PFSK-1 (cell line): ENCODE measurements at regions not wholly inside any gene's neighbourhood (a gene's known extent, or its start where the extent isn't known, plus 50 kb on each side); places are given as distances from the start of the nearest gene placed in this dataset.

Experiments
- POLR2AphosphoS5 ChIP-seq: IDR thresholded peaks from 2 replicates; pipeline ENCODE4 v1.6.1; 2012; ENCODE audit warnings: low read depth, mild to moderate bottlenecking, control low read depth, low read length, moderate library complexity
- TAF1 ChIP-seq: IDR thresholded peaks from 2 replicates; pipeline ENCODE4 v1.6.1; 2012; ENCODE audit warnings: low read length, control low read depth, borderline replicate concordance; ENCODE audit not compliant: insufficient read depth
- TF ChIP-seq, protein P1 (sequence below), 2 experiments: IDR thresholded peaks; 2 replicates each; pipeline versions ENCODE4 v1.6.1 to v1.8.0; 2011 to 2012; ENCODE audit warnings: low read depth in 2 of 2, low read length in 2 of 2, control low read depth in 1 of 2, inconsistent platforms in 1 of 2, mild to moderate bottlenecking in 1 of 2, moderate library complexity in 1 of 2; ENCODE audit not compliant: insufficient read depth in 1 of 2

DNA sequence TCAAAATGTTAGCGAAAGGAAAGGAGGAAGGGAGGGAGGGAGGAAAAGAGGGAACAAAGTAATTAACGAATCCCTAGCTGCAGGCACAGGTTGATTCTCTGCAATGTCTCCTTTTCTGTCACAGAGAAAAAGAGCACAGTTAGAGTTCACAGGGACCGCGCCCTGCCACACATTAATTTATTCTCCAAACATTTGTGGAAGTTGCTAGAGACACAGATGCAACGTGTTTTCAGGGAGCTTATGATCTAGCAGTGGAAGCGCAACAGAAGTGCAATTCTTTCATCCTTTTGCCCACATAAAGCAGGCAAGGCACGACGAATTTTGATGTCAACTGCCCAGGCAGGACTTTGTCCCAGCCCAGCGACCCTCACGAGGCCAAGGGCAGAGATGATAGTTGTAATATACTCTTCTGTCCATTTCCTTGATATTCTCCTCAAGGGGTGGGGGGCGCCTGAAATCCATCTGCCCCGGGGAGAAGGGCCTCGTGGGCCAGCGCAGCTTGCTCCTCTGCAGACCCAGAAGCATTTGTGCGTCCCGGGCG is 101.7 kb upstream of the ZNF438 start:
- TF ChIP-seq POLR2AphosphoS5 (no peak), TAF1 (no peak)
- TF ChIP-seq, protein P1, sequence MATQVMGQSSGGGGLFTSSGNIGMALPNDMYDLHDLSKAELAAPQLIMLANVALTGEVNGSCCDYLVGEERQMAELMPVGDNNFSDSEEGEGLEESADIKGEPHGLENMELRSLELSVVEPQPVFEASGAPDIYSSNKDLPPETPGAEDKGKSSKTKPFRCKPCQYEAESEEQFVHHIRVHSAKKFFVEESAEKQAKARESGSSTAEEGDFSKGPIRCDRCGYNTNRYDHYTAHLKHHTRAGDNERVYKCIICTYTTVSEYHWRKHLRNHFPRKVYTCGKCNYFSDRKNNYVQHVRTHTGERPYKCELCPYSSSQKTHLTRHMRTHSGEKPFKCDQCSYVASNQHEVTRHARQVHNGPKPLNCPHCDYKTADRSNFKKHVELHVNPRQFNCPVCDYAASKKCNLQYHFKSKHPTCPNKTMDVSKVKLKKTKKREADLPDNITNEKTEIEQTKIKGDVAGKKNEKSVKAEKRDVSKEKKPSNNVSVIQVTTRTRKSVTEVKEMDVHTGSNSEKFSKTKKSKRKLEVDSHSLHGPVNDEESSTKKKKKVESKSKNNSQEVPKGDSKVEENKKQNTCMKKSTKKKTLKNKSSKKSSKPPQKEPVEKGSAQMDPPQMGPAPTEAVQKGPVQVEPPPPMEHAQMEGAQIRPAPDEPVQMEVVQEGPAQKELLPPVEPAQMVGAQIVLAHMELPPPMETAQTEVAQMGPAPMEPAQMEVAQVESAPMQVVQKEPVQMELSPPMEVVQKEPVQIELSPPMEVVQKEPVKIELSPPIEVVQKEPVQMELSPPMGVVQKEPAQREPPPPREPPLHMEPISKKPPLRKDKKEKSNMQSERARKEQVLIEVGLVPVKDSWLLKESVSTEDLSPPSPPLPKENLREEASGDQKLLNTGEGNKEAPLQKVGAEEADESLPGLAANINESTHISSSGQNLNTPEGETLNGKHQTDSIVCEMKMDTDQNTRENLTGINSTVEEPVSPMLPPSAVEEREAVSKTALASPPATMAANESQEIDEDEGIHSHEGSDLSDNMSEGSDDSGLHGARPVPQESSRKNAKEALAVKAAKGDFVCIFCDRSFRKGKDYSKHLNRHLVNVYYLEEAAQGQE (IDR thresholded peaks at IDR 0.05; ENCODE audit: insufficient read depth in 1 of 2, low read depth in 2 of 2, low read length in 2 of 2), result no peak
